EL (cell line): ENCODE measurements at regions not wholly inside any gene's neighbourhood (a gene's known extent, or its start where the extent isn't known, plus 50 kb on each side); places are given as distances from the start of the nearest gene placed in this dataset.
A peak's percentile ranks its signal among the peaks of the same experiment; 100 is the strongest.

Experiments
- DNase-seq: peaks from one replicate; pipeline ENCODE4 v3.0.0-alpha.2; 2016

- peak; percentile 58 for DNase-seq
Measured at GRCh38 chr5:97854871-97855762, 672.1 kb upstream of the RIOK2 start.

GRCh38 chr5:97874491-97874890, 691.4 kb upstream of the RIOK2 start:
- DNase-seq: peak; percentile 15

- no peak for DNase-seq
Measured at GRCh38 chr5:97876272-97876671, 693.2 kb upstream of the RIOK2 start.

- no peak for DNase-seq
Measured at GRCh38 chr5:97877588-97877987, 694.5 kb upstream of the RIOK2 start.

GRCh38 chr5:97888439-97888838, 705.4 kb upstream of the RIOK2 start:
- DNase-seq: no peak

GRCh38 chr5:97891971-97892370, 708.9 kb upstream of the RIOK2 start:
- no peak for DNase-seq

GRCh38 chr5:97903742-97904141, 720.7 kb upstream of the RIOK2 start:
- DNase-seq: no peak

GRCh38 chr5:97906135-97906534, 723.1 kb upstream of the RIOK2 start:
- no peak for DNase-seq

GRCh38 chr5:97907646-97908400, 724.8 kb upstream of the RIOK2 start:
- no peak for DNase-seq

- peak; percentile 7 for DNase-seq
Measured at GRCh38 chr5:97909541-97909940, 726.5 kb upstream of the RIOK2 start.

- no peak for DNase-seq
Measured at GRCh38 chr5:97914483-97914882, 731.4 kb upstream of the RIOK2 start.

- no peak for DNase-seq
Measured at GRCh38 chr5:97915106-97915505, 732.1 kb upstream of the RIOK2 start.

GRCh38 chr5:97918057-97918456, 735.0 kb upstream of the RIOK2 start:
- no peak for DNase-seq

- no peak for DNase-seq
Measured at GRCh38 chr5:97918620-97919019, 735.6 kb upstream of the RIOK2 start.

GRCh38 chr5:97919719-97920118, 736.7 kb upstream of the RIOK2 start:
- no peak for DNase-seq

GRCh38 chr5:97922776-97923175, 739.7 kb upstream of the RIOK2 start:
- DNase-seq: no peak

- no peak for DNase-seq
Measured at GRCh38 chr5:97923496-97923895, 740.4 kb upstream of the RIOK2 start.

GRCh38 chr5:97923997-97924396, 741.0 kb upstream of the RIOK2 start:
- no peak for DNase-seq

- peak; percentile 6 for DNase-seq
Measured at GRCh38 chr5:97929383-97929782, 746.3 kb upstream of the RIOK2 start.

GRCh38 chr5:97931829-97932228, 748.8 kb upstream of the RIOK2 start:
- no peak for DNase-seq

GRCh38 chr5:97936231-97936630, 753.2 kb upstream of the RIOK2 start:
- no peak for DNase-seq

GRCh38 chr5:97937846-97938245, 754.8 kb upstream of the RIOK2 start:
- no peak for DNase-seq

- DNase-seq: no peak
Measured at GRCh38 chr5:97943036-97943435, 760.0 kb upstream of the RIOK2 start.

GRCh38 chr5:97951139-97951538, 768.1 kb upstream of the RIOK2 start:
- no peak for DNase-seq
